ENCODE measurements at regions not wholly inside any gene's neighbourhood (a gene's known extent, or its start where the extent isn't known, plus 50 kb on each side); places are given as distances from the start of the nearest gene placed in this dataset.

- TF ChIP-seq CTCF (conservative IDR thresholded peaks at IDR 0.05) (no peak), EZH2 (IDR thresholded peaks at IDR 0.05; ENCODE audit: low read depth) (no peak)
- H3K4me3 ChIP-seq = no peak overlapping the region
- POLR2A ChIA-PET (ENCODE audit: unreplicated experiment) = no interaction called here
- no peak overlapping the region; the same call in 1 of the 2 replicates for H3K4me2 ChIP-seq
- no TSS peak for BruUV-seq (replicated peaks)
- no peaks in the 10 kb centered on the region for H4K20me1 ChIP-seq (ENCODE audit: insufficient read depth)
- no peak overlapping the region for H3K27ac ChIP-seq
- intact Hi-C loops (cut with micrococcal nuclease; ENCODE audit: unreplicated experiment) = no loop called here
- no peaks in the 10 kb centered on the region for H3K9me3 ChIP-seq (ENCODE audit: insufficient read depth, low read depth)
- no peaks in the 10 kb centered on the region for H3K79me2 ChIP-seq (ENCODE audit: low read depth)
- no peaks in the 10 kb centered on the region for H3K9me2 ChIP-seq (ENCODE audit: insufficient read depth)
- no peaks in the 10 kb centered on the region for H3K27me3 ChIP-seq (ENCODE audit: insufficient read depth, low read depth)
- no peak overlapping the region for H2AFZ ChIP-seq
- DNase-seq = no peak
- no peaks in the 10 kb centered on the region for H3K36me3 ChIP-seq (ENCODE audit: low read depth)
- H3F3A ChIP-seq (ENCODE audit: insufficient read depth, low read depth) = no peaks in the 10 kb centered on the region
- CTCF ChIA-PET = no interaction called here
- no peaks in the 10 kb centered on the region for H3K4me1 ChIP-seq (replicated peaks; ENCODE audit: insufficient read depth)
Observed at GRCh38 chr12:73445658-73446324, 1091.8 kb upstream of the ATXN7L3B start.

- no peaks in the 10 kb centered on the region for H3F3A ChIP-seq (ENCODE audit: insufficient read depth, low read depth)
- POLR2A ChIA-PET (ENCODE audit: unreplicated experiment) = no interaction called here
- H3K36me3 ChIP-seq (ENCODE audit: low read depth) = no peaks in the 10 kb centered on the region
- no TSS peak for BruUV-seq (replicated peaks)
- no peaks in the 10 kb centered on the region for H4K20me1 ChIP-seq (ENCODE audit: insufficient read depth)
- H3K9me3 ChIP-seq (ENCODE audit: insufficient read depth, low read depth) = no peaks in the 10 kb centered on the region
- no peak overlapping the region for H2AFZ ChIP-seq
- no peaks in the 10 kb centered on the region for H3K4me1 ChIP-seq (replicated peaks; ENCODE audit: insufficient read depth)
- H3K27me3 ChIP-seq (ENCODE audit: insufficient read depth, low read depth) = no peaks in the 10 kb centered on the region
- TF ChIP-seq EZH2 (IDR thresholded peaks at IDR 0.05; ENCODE audit: low read depth) (no peak), CTCF (conservative IDR thresholded peaks at IDR 0.05) (no peak)
- CTCF ChIA-PET = no interaction called here
- no peaks in the 10 kb centered on the region for H3K79me2 ChIP-seq (ENCODE audit: low read depth)
- DNase-seq = no peak
- no peaks in the 10 kb centered on the region; the same call in 1 of the 2 replicates for H3K9me2 ChIP-seq (ENCODE audit: insufficient read depth)
- H3K27ac ChIP-seq = no peak overlapping the region
- peak overlapping the region; percentile 16; the same call in 1 of the 2 replicates for H3K4me2 ChIP-seq
- H3K4me3 ChIP-seq = no peak overlapping the region
- intact Hi-C loops (cut with micrococcal nuclease; ENCODE audit: unreplicated experiment) = no loop called here
Observed at GRCh38 chr12:73452672-73453469, 1084.8 kb upstream of the ATXN7L3B start.

GRCh38 chr12:73460212-73460611 lies 1077.4 kb upstream of the ATXN7L3B start:
- Histone ChIP-seq H4K20me1 (ENCODE audit: insufficient read depth) (no peaks in the 10 kb centered on the region), H3K9me3 (ENCODE audit: insufficient read depth, low read depth) (no peaks in the 10 kb centered on the region), H3K9me2 (ENCODE audit: insufficient read depth) (no peaks in the 10 kb centered on the region; the same call in 1 of the 2 replicates), H3K79me2 (ENCODE audit: low read depth) (no peaks in the 10 kb centered on the region), H3K27me3 (ENCODE audit: insufficient read depth, low read depth) (no peaks in the 10 kb centered on the region), H3K4me3 (no peak overlapping the region), H3K36me3 (ENCODE audit: low read depth) (no peaks in the 10 kb centered on the region), H3F3A (ENCODE audit: insufficient read depth, low read depth) (no peaks in the 10 kb centered on the region), H3K27ac (no peak overlapping the region), H3K4me2 (no peak overlapping the region), H2AFZ (no peak overlapping the region), H3K4me1 (replicated peaks; ENCODE audit: insufficient read depth) (no peaks in the 10 kb centered on the region)
- POLR2A ChIA-PET (ENCODE audit: unreplicated experiment) = no interaction called here
- intact Hi-C loops (cut with micrococcal nuclease; ENCODE audit: unreplicated experiment) = no loop called here
- BruUV-seq (replicated peaks) = no TSS peak
- CTCF ChIA-PET = no interaction called here
- DNase-seq = no peak
- TF ChIP-seq CTCF (conservative IDR thresholded peaks at IDR 0.05) = no peak
